H1 (cell line): ENCODE measurements at regions not wholly inside any gene's neighbourhood (a gene's known extent, or its start where the extent isn't known, plus 50 kb on each side); places are given as distances from the start of the nearest gene placed in this dataset.

Source experiments
- CTCF ChIA-PET: fragments of 300-600 bp; sonication (Branson Sonifier 250); formaldehyde crosslinking; loops from one replicate; lab custom pipeline; 2021; ENCODE audit not compliant: partially characterized antibody; lab: Charles Lee
- POLR2A ChIA-PET: fragments of 300-600 bp; sonication (Branson Sonifier 250); formaldehyde crosslinking; loops from one replicate; lab custom pipeline; 2021; ENCODE audit warnings: inconsistent platforms; ENCODE audit not compliant: partially characterized antibody; lab: Charles Lee
- DNase-seq, 2 experiments: peaks; one replicate each; pipeline versions ENCODE4 v3.0.0 to v3.0.0-alpha.2; 2010 to 2022; ENCODE audit warnings: low spot score in 2 of 2, low read depth in 1 of 2, mixed read lengths in 1 of 2
- FAIRE-seq: peaks from 2 replicates; lab custom pipeline; 2011; peaks lifted over from hg19 to GRCh38; lab: Jason Lieb, UNC
- H2AFZ ChIP-seq: 2 replicates; pipeline ENCODE4 v1.8.1; 2012; ENCODE audit warnings: low read length, inconsistent platforms
- H2AK5ac ChIP-seq: 2 replicates; pipeline ENCODE4 v1.6.1; 2013; ENCODE audit warnings: low read depth, low read length
- H2BK120ac ChIP-seq: replicated peaks from 2 replicates; pipeline ENCODE3; 2013; ENCODE audit warnings: low read depth, low read length, inconsistent platforms
- H2BK12ac ChIP-seq: 2 replicates; pipeline ENCODE4 v1.6.1; 2013; ENCODE audit warnings: low read depth, low read length
- H2BK15ac ChIP-seq: 2 replicates; pipeline ENCODE4 v1.6.1; 2013; ENCODE audit warnings: low read length
- H2BK20ac ChIP-seq: 2 replicates; pipeline ENCODE4 v1.6.1; 2013; ENCODE audit warnings: low read length
- H2BK5ac ChIP-seq: 2 replicates; pipeline ENCODE4 v1.6.1; 2013; ENCODE audit warnings: low read depth, low read length
- H3K14ac ChIP-seq: 2 replicates; pipeline ENCODE4 v1.6.1; 2013; ENCODE audit warnings: inconsistent platforms; ENCODE audit not compliant: insufficient read length
- H3K18ac ChIP-seq: 2 replicates; pipeline ENCODE4 v1.6.1; 2013; ENCODE audit warnings: low read length; ENCODE audit errors: extremely low read depth
- H3K23ac ChIP-seq: 2 replicates; pipeline ENCODE4 v1.6.1; 2013; ENCODE audit warnings: inconsistent platforms; ENCODE audit not compliant: insufficient read length
- H3K23me2 ChIP-seq: 2 replicates; pipeline ENCODE4 v1.6.1; 2013; ENCODE audit warnings: low read depth, low read length
- H3K27ac ChIP-seq: 2 replicates; pipeline ENCODE4 v1.6.1; 2011; ENCODE audit warnings: low read depth, low read length, inconsistent platforms
- H3K27me3 ChIP-seq, 4 experiments: replicated peaks in 1 of 4; 1 replicate in 1 of 4; 2 replicates in 3 of 4; pipeline versions ENCODE4 v1.6.1 to v1.8.1; 2011 to 2013; ENCODE audit warnings: low read length in 3 of 4, mild to moderate bottlenecking in 3 of 4, inconsistent platforms in 2 of 4, mixed read lengths in 2 of 4, moderate library complexity in 1 of 4; ENCODE audit not compliant: control insufficient read depth in 3 of 4, insufficient read depth in 3 of 4; ENCODE audit errors: extremely low read depth in 1 of 4
- H3K36me3 ChIP-seq, 4 experiments: 2 replicates each; pipeline versions ENCODE4 v1.6.1 to v1.8.1; 2011 to 2013; ENCODE audit warnings: mild to moderate bottlenecking in 4 of 4, low read length in 3 of 4, moderate library complexity in 2 of 4, control low read depth in 1 of 4, inconsistent platforms in 1 of 4; ENCODE audit not compliant: insufficient read depth in 4 of 4, control insufficient read depth in 2 of 4
- H3K4ac ChIP-seq: replicated peaks from 2 replicates; pipeline ENCODE3; 2013; ENCODE audit warnings: low read length, low read depth, mixed read lengths, inconsistent platforms; ENCODE audit not compliant: insufficient read length
- H3K4me1 ChIP-seq, 4 experiments: replicated peaks in 1 of 4; 1 replicate in 1 of 4; 2 replicates in 3 of 4; pipeline versions ENCODE4 v1.6.1 to v1.8.1; 2011 to 2013; ENCODE audit warnings: low read length in 3 of 4, inconsistent platforms in 2 of 4, mixed read lengths in 1 of 4; ENCODE audit not compliant: insufficient read depth in 4 of 4, control insufficient read depth in 3 of 4
- H3K4me2 ChIP-seq, 2 experiments: 2 replicates each; pipeline versions ENCODE4 v1.6.1 to v1.8.1; 2011 to 2013; ENCODE audit warnings: low read depth in 2 of 2, low read length in 2 of 2, control low read depth in 1 of 2, inconsistent platforms in 1 of 2, mild to moderate bottlenecking in 1 of 2; ENCODE audit not compliant: insufficient read depth in 1 of 2
- H3K4me3 ChIP-seq, 4 experiments: fragments of 200-600, 300-600 bp in 1 of 4; sonication (generic), shearing (Covaris generic), sonication (Bioruptor Twin) in 1 of 4; 2 replicates each; pipeline versions ENCODE4 v1.5.1 to v1.8.1; 2011 to 2016; ENCODE audit warnings: low read length in 4 of 4, low read depth in 3 of 4, control low read depth in 2 of 4, inconsistent platforms in 2 of 4, mild to moderate bottlenecking in 2 of 4, mixed read lengths in 1 of 4, moderate library complexity in 1 of 4; ENCODE audit not compliant: insufficient read depth in 2 of 4; ENCODE audit errors: extremely low read depth in 1 of 4
- H3K56ac ChIP-seq: replicated peaks from 2 replicates; pipeline ENCODE3; 2013; ENCODE audit warnings: low read depth, mild to moderate bottlenecking, mixed read lengths, low read length, inconsistent platforms; ENCODE audit not compliant: insufficient read length
- H3K79me1 ChIP-seq: 2 replicates; pipeline ENCODE4 v1.6.1; 2013; ENCODE audit warnings: low read depth, low read length, control low read depth
- H3K79me2 ChIP-seq, 2 experiments: 2 replicates each; pipeline versions ENCODE4 v1.6.1 to v1.8.1; 2012 to 2013; ENCODE audit warnings: low read length in 2 of 2, mild to moderate bottlenecking in 2 of 2, inconsistent platforms in 1 of 2; ENCODE audit not compliant: insufficient read depth in 2 of 2, control insufficient read depth in 1 of 2
- H3K9ac ChIP-seq, 4 experiments: replicated peaks in 1 of 4; 1 replicate in 1 of 4; 2 replicates in 3 of 4; pipeline versions ENCODE4 v1.6.1 to v1.8.1; 2011 to 2013; ENCODE audit warnings: low read depth in 3 of 4, low read length in 3 of 4, control low read depth in 2 of 4, mild to moderate bottlenecking in 2 of 4, moderate library complexity in 2 of 4, inconsistent platforms in 1 of 4; ENCODE audit errors: extremely low read depth in 1 of 4
- H3K9me3 ChIP-seq, 2 experiments: 2 replicates each; pipeline versions ENCODE4 v1.6.1 to v1.8.1; 2012 to 2013; ENCODE audit warnings: mild to moderate bottlenecking in 2 of 2, moderate library complexity in 2 of 2, control low read depth in 1 of 2, inconsistent platforms in 1 of 2, low read depth in 1 of 2, low read length in 1 of 2, mixed read lengths in 1 of 2; ENCODE audit not compliant: insufficient read depth in 2 of 2
- H4K20me1 ChIP-seq, 2 experiments: replicated peaks in 1 of 2; 2 replicates each; pipeline versions ENCODE3 to v1.8.1; 2011 to 2013; ENCODE audit warnings: inconsistent platforms in 2 of 2, low read length in 2 of 2, mild to moderate bottlenecking in 1 of 2; ENCODE audit not compliant: insufficient read depth in 2 of 2, control insufficient read depth in 1 of 2
- H4K5ac ChIP-seq: 2 replicates; pipeline ENCODE4 v1.6.1; 2013; ENCODE audit warnings: low read length, low read depth, mixed read lengths, inconsistent platforms; ENCODE audit not compliant: insufficient read length
- H4K8ac ChIP-seq: 2 replicates; pipeline ENCODE4 v1.8.0; 2013; ENCODE audit warnings: mild to moderate bottlenecking, moderate library complexity, low read length, inconsistent platforms; ENCODE audit not compliant: insufficient read depth; ENCODE audit errors: extremely low read depth
- H4K91ac ChIP-seq: replicated peaks from 2 replicates; pipeline ENCODE3; 2013; ENCODE audit warnings: low read length, mixed read lengths, inconsistent platforms; ENCODE audit not compliant: insufficient read length
- TAF1 ChIP-seq: IDR thresholded peaks from 2 replicates; pipeline ENCODE4 v1.6.1; 2011; ENCODE audit warnings: mild to moderate bottlenecking, low read depth, low read length
- ZNF274 ChIP-seq: IDR thresholded peaks from 2 replicates; pipeline ENCODE4 v1.7.0; 2012; ENCODE audit warnings: low read length, borderline replicate concordance; ENCODE audit errors: extremely low read depth

GRCh38 chr2:206375956-206376355, 67.4 kb upstream of the ADAM23 start:
- no peak overlapping the region for H4K5ac ChIP-seq
- no peak overlapping the region for H4K91ac ChIP-seq
- DNase-seq (no peak), FAIRE-seq (no peak)
- no peak overlapping the region for H2AFZ ChIP-seq
- H3K23me2 ChIP-seq: no peaks in the 10 kb centered on the region
- no peaks in the 10 kb centered on the region for H3K27me3 ChIP-seq
- H3K79me2 ChIP-seq: no peaks in the 10 kb centered on the region
- H3K27ac ChIP-seq: no peak overlapping the region
- no peaks in the 10 kb centered on the region for H3K4me1 ChIP-seq
- H2BK12ac ChIP-seq: no peak overlapping the region
- no peak overlapping the region for H3K18ac ChIP-seq
- no peak overlapping the region for H2AK5ac ChIP-seq
- no peak overlapping the region for H2BK20ac ChIP-seq
- no peak overlapping the region for H2BK15ac ChIP-seq
- H3K4ac ChIP-seq: no peak overlapping the region
- peaks cover 0 to 4% of the 10 kb centered on the region in 2 experiments; a peak in 2 of 4 replicates for H3K9me3 ChIP-seq
- H2BK5ac ChIP-seq: no peak overlapping the region
- no peak overlapping the region for H3K14ac ChIP-seq
- no peak overlapping the region for H3K23ac ChIP-seq
- no peak overlapping the region for H3K56ac ChIP-seq
- no peak overlapping the region for H3K4me2 ChIP-seq
- no peak overlapping the region for H3K9ac ChIP-seq
- no peaks in the 10 kb centered on the region for H4K20me1 ChIP-seq
- no peaks in the 10 kb centered on the region for H3K36me3 ChIP-seq
- H4K8ac ChIP-seq: no peak overlapping the region
- H3K4me3 ChIP-seq: no peak overlapping the region
- no peaks in the 10 kb centered on the region for H3K79me1 ChIP-seq
- TF ChIP-seq ZNF274 (no peak), TAF1 (no peak)
- H2BK120ac ChIP-seq: no peak overlapping the region
- CTCF ChIA-PET: no interaction called here
- POLR2A ChIA-PET: no interaction called here
